Fibroblast of lung (primary cell): ENCODE measurements at regions not wholly inside any gene's neighbourhood (a gene's known extent, or its start where the extent isn't known, plus 50 kb on each side); places are given as distances from the start of the nearest gene placed in this dataset.
"Not testable (repeated sequence)": the region's sequence is repeated elsewhere in the genome, so short reads cannot be mapped to it uniquely, and the experiment has no call there.

Experiments used
- DNase-seq, 2 donors: peaks; one replicate each; pipeline versions ENCODE4 v3.0.0 to v3.0.0-alpha.2; 2010; ENCODE audit warnings: low read depth in 2 of 2
- H2AFZ ChIP-seq: 2 replicates; pipeline ENCODE4 v1.5.1; 2012; ENCODE audit warnings: low read length, control low read depth, inconsistent platforms
- H3K27ac ChIP-seq: 2 replicates; pipeline ENCODE4 v1.5.1; 2011; ENCODE audit warnings: low read length, control low read depth; ENCODE audit not compliant: insufficient read depth
- H3K27me3 ChIP-seq: 2 replicates; pipeline ENCODE4 v1.5.1; 2011; ENCODE audit warnings: mild to moderate bottlenecking, low read length; ENCODE audit not compliant: control insufficient read depth, insufficient read depth
- H3K36me3 ChIP-seq: 2 replicates; pipeline ENCODE4 v1.5.1; 2011; ENCODE audit warnings: low read length; ENCODE audit not compliant: control insufficient read depth, insufficient read depth
- H3K4me1 ChIP-seq: 2 replicates; pipeline ENCODE4 v1.5.1; 2011; ENCODE audit warnings: low read length; ENCODE audit not compliant: control insufficient read depth, insufficient read depth; ENCODE audit errors: extremely low read depth
- H3K4me2 ChIP-seq: 2 replicates; pipeline ENCODE4 v1.5.1; 2011; ENCODE audit warnings: low read length, control low read depth; ENCODE audit not compliant: insufficient read depth; ENCODE audit errors: extremely low read depth
- H3K4me3 ChIP-seq, 4 experiments: fragments of 200-600 bp in 1 of 4; sonication (generic) in 1 of 4; replicated peaks in 1 of 4; 2 replicates each; pipeline ENCODE4 v1.5.1; 2011 to 2016; ENCODE audit warnings: low read length in 4 of 4, low read depth in 3 of 4, mild to moderate bottlenecking in 3 of 4, control low read depth in 2 of 4, inconsistent platforms in 1 of 4, mixed read lengths in 1 of 4; ENCODE audit not compliant: insufficient read depth in 1 of 4; ENCODE audit errors: control extremely low read depth in 1 of 4
- H3K79me2 ChIP-seq: 2 replicates; pipeline ENCODE4 v1.5.1; 2012; ENCODE audit warnings: mild to moderate bottlenecking, low read length, inconsistent platforms; ENCODE audit not compliant: control insufficient read depth, insufficient read depth
- H3K9ac ChIP-seq: 2 replicates; pipeline ENCODE4 v1.5.1; 2011; ENCODE audit warnings: mild to moderate bottlenecking, low read length, control low read depth; ENCODE audit not compliant: insufficient read depth
- H3K9me3 ChIP-seq: 2 replicates; pipeline ENCODE4 v1.5.1; 2012; ENCODE audit warnings: low read depth, low read length; ENCODE audit not compliant: control insufficient read depth, insufficient read depth
- H4K20me1 ChIP-seq: 2 replicates; pipeline ENCODE4 v1.5.1; 2011; ENCODE audit warnings: low read length; ENCODE audit not compliant: control insufficient read depth, insufficient read depth; ENCODE audit errors: extremely low read depth
- EZH2 ChIP-seq: IDR thresholded peaks from 2 replicates; pipeline ENCODE4 v1.5.1; 2012; ENCODE audit warnings: low read length, control low read depth, mild to moderate bottlenecking; ENCODE audit errors: missing control alignments
- TF ChIP-seq, protein P1 (sequence below), 2 donors: IDR thresholded peaks in 1 of 2; conservative IDR thresholded peaks in 1 of 2; 1 replicate in 1 of 2; 2 replicates in 1 of 2; pipeline ENCODE4 v1.5.1; 2011 to 2012; ENCODE audit warnings: low read length in 2 of 2, control low read depth in 1 of 2, inconsistent platforms in 1 of 2, low read depth in 1 of 2, mild to moderate bottlenecking in 1 of 2

GRCh38 chrX:66751136-66751782 lies 112.4 kb upstream of the EDA2R start:
- Histone ChIP-seq H3K9ac (no peak overlapping the region), H4K20me1 (no peaks in the 10 kb centered on the region), H3K79me2 (no peaks in the 10 kb centered on the region), H3K4me2 (no peak overlapping the region), H3K4me3 (no peak overlapping the region), H2AFZ (no peak overlapping the region), H3K36me3 (no peaks in the 10 kb centered on the region), H3K27ac (no peak overlapping the region), H3K9me3 (no peaks in the 10 kb centered on the region), H3K4me1 (no peaks in the 10 kb centered on the region), H3K27me3 (no peaks in the 10 kb centered on the region)
- TF ChIP-seq, protein P1, sequence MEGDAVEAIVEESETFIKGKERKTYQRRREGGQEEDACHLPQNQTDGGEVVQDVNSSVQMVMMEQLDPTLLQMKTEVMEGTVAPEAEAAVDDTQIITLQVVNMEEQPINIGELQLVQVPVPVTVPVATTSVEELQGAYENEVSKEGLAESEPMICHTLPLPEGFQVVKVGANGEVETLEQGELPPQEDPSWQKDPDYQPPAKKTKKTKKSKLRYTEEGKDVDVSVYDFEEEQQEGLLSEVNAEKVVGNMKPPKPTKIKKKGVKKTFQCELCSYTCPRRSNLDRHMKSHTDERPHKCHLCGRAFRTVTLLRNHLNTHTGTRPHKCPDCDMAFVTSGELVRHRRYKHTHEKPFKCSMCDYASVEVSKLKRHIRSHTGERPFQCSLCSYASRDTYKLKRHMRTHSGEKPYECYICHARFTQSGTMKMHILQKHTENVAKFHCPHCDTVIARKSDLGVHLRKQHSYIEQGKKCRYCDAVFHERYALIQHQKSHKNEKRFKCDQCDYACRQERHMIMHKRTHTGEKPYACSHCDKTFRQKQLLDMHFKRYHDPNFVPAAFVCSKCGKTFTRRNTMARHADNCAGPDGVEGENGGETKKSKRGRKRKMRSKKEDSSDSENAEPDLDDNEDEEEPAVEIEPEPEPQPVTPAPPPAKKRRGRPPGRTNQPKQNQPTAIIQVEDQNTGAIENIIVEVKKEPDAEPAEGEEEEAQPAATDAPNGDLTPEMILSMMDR (conservative IDR thresholded peaks at IDR 0.05 in 1 of 2, IDR thresholded peaks at IDR 0.05 in 1 of 2; ENCODE audit: low read depth in 1 of 2, low read length in 2 of 2): no peak
- no peak for TF ChIP-seq EZH2
- no peak for DNase-seq

- H2AFZ ChIP-seq, DNase-seq, H3K79me2 ChIP-seq, H3K9me3 ChIP-seq, H3K4me1 ChIP-seq, H3K4me3 ChIP-seq, H3K9ac ChIP-seq, H3K27me3 ChIP-seq, H3K36me3 ChIP-seq, H3K4me2 ChIP-seq, H3K27ac ChIP-seq, H4K20me1 ChIP-seq: not testable (repeated sequence)
Measured at GRCh38 chrX:66744519-66744918, 105.6 kb upstream of the EDA2R start.

DNA sequence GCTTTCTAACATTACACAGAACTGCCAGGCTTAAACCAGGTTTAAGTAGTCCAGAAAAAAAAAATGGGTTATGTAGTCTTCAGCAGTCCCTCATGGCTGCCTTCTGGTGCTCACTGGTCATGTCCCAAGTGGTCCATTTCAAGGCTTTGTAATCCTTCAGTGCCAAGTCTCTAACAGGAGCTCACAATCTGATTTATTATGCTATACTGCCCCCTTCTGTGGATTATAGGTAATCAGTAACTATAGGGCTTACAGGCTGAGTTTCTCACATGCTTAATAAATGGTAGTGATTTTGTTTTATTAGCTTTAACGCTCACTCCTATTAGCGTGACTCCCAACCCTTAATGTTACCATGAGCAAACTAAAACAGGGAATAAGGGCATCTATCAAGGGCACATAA lies 92.5 kb upstream of the EDA2R start:
- H3K79me2 ChIP-seq: no peaks in the 10 kb centered on the region
- H3K27me3 ChIP-seq: no peaks in the 10 kb centered on the region
- no peaks in the 10 kb centered on the region for H3K9me3 ChIP-seq
- no peak overlapping the region for H3K27ac ChIP-seq
- no peak overlapping the region for H2AFZ ChIP-seq
- no peak for TF ChIP-seq EZH2
- TF ChIP-seq, protein P1 (conservative IDR thresholded peaks at IDR 0.05 in 1 of 2, IDR thresholded peaks at IDR 0.05 in 1 of 2; ENCODE audit: low read depth in 1 of 2, low read length in 2 of 2): peak; percentile 5 to 22
- H3K9ac ChIP-seq: no peak overlapping the region
- DNase-seq: peak; percentile 14 to 20
- H3K36me3 ChIP-seq: no peaks in the 10 kb centered on the region
- no peaks in the 10 kb centered on the region for H4K20me1 ChIP-seq
- no peak overlapping the region for H3K4me2 ChIP-seq
- no peaks in the 10 kb centered on the region for H3K4me1 ChIP-seq
- H3K4me3 ChIP-seq: no peak overlapping the region
